ENCODE measurements at regions not wholly inside any gene's neighbourhood (a gene's known extent, or its start where the extent isn't known, plus 50 kb on each side); places are given as distances from the start of the nearest gene placed in this dataset.

- DNase-seq (ENCODE audit: low spot score) = no peak
- Histone ChIP-seq H3K9me3 (ENCODE audit: control insufficient read depth in 4 of 4, low read length in 3 of 4) (no peaks in the 10 kb centered on the region), H3K36me3 (ENCODE audit: control insufficient read depth in 4 of 4, insufficient read depth in 3 of 4, low read depth in 1 of 4, low read length in 3 of 4) (no peaks in the 10 kb centered on the region), H3K27ac (ENCODE audit: low read depth in 1 of 2, low read length in 2 of 2) (no peak overlapping the region), H3K9ac (ENCODE audit: low read depth in 1 of 2, low read length in 2 of 2) (no peak overlapping the region), H3K4me1 (ENCODE audit: control insufficient read depth in 4 of 4, insufficient read depth in 4 of 4, low read length in 3 of 4) (no peaks in the 10 kb centered on the region), H3K4me3 (ENCODE audit: low read depth in 1 of 3, low read length in 3 of 3) (no peak overlapping the region), H3K27me3 (ENCODE audit: control insufficient read depth in 4 of 4, insufficient read depth in 4 of 4, low read length in 3 of 4) (no peaks in the 10 kb centered on the region)
- WGBS = 78% methylated on average over 4 of the region's 4 CpGs
- TF ChIP-seq YY1 (IDR thresholded peaks at IDR 0.05) (no peak), HNF4G (IDR thresholded peaks at IDR 0.05) (no peak), REST (IDR thresholded peaks at IDR 0.05) (no peak), EGR1 (IDR thresholded peaks at IDR 0.05; ENCODE audit: low read depth in 2 of 2) (no peak), ZBTB33 (IDR thresholded peaks at IDR 0.05) (no peak), TAF1 (conservative IDR thresholded peaks at IDR 0.05) (no peak), HNF4A (conservative IDR thresholded peaks at IDR 0.05) (no peak), NR2F2 (IDR thresholded peaks at IDR 0.05) (no peak), FOXA1 (IDR thresholded peaks at IDR 0.05) (no peak), FOXA2 (IDR thresholded peaks at IDR 0.05) (no peak), GABPA (IDR thresholded peaks at IDR 0.05 in 1 of 2, conservative IDR thresholded peaks at IDR 0.05 in 1 of 2) (no peak), RXRA (IDR thresholded peaks at IDR 0.05) (no peak), SP1 (IDR thresholded peaks at IDR 0.05) (no peak)
- TF ChIP-seq, protein P1, sequence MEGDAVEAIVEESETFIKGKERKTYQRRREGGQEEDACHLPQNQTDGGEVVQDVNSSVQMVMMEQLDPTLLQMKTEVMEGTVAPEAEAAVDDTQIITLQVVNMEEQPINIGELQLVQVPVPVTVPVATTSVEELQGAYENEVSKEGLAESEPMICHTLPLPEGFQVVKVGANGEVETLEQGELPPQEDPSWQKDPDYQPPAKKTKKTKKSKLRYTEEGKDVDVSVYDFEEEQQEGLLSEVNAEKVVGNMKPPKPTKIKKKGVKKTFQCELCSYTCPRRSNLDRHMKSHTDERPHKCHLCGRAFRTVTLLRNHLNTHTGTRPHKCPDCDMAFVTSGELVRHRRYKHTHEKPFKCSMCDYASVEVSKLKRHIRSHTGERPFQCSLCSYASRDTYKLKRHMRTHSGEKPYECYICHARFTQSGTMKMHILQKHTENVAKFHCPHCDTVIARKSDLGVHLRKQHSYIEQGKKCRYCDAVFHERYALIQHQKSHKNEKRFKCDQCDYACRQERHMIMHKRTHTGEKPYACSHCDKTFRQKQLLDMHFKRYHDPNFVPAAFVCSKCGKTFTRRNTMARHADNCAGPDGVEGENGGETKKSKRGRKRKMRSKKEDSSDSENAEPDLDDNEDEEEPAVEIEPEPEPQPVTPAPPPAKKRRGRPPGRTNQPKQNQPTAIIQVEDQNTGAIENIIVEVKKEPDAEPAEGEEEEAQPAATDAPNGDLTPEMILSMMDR (IDR thresholded peaks at IDR 0.05; ENCODE audit: low read depth, low read length, missing input control) = no peak
- TF ChIP-seq, protein P2, sequence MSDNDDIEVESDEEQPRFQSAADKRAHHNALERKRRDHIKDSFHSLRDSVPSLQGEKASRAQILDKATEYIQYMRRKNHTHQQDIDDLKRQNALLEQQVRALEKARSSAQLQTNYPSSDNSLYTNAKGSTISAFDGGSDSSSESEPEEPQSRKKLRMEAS (IDR thresholded peaks at IDR 0.05) = no peak
These were observed 72.5 kb upstream of the MAP1B start for GRCh38 chr5:72034770-72035169.

DNA sequence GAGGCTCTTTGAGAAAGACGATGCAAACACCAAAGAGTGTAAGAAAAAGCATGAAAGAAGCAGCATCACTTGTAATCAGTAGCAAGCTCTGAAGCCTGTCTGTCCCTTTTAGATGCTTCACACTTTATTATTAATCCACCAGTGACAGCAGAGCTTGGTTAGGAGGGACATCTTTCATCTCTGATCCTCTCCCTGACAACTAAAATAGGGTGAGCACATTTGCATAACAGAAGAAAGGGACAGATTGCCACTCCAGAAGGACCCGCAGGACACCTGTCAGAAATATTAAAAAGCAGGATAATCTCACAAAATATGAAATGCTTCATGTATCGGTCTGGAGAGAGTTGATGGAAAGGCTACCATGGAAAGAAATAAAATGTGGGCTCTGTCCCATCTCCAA lies 71.4 kb upstream of the MAP1B start:
- H3K27me3 ChIP-seq (ENCODE audit: control insufficient read depth in 4 of 4, insufficient read depth in 4 of 4, low read length in 3 of 4) = no peaks in the 10 kb centered on the region
- no peak overlapping the region for H3K4me3 ChIP-seq (ENCODE audit: low read depth in 1 of 3, low read length in 3 of 3)
- no peak overlapping the region for H3K9ac ChIP-seq (ENCODE audit: low read depth in 1 of 2, low read length in 2 of 2)
- no peak for DNase-seq (ENCODE audit: low spot score)
- no peaks in the 10 kb centered on the region for H3K4me1 ChIP-seq (ENCODE audit: control insufficient read depth in 4 of 4, insufficient read depth in 4 of 4, low read length in 3 of 4)
- H3K36me3 ChIP-seq (ENCODE audit: control insufficient read depth in 4 of 4, insufficient read depth in 3 of 4, low read depth in 1 of 4, low read length in 3 of 4) = no peaks in the 10 kb centered on the region
- no peaks in the 10 kb centered on the region for H3K9me3 ChIP-seq (ENCODE audit: control insufficient read depth in 4 of 4, low read length in 3 of 4)
- no peak overlapping the region for H3K27ac ChIP-seq (ENCODE audit: low read depth in 1 of 2, low read length in 2 of 2)
- 77% methylated on average over 3 of the region's 3 CpGs for WGBS
- TF ChIP-seq FOXA1 (IDR thresholded peaks at IDR 0.05) (no peak), REST (IDR thresholded peaks at IDR 0.05) (no peak), TAF1 (conservative IDR thresholded peaks at IDR 0.05) (no peak), HNF4A (conservative IDR thresholded peaks at IDR 0.05) (no peak), YY1 (IDR thresholded peaks at IDR 0.05) (no peak), HNF4G (IDR thresholded peaks at IDR 0.05) (no peak), EGR1 (IDR thresholded peaks at IDR 0.05; ENCODE audit: low read depth in 2 of 2) (no peak), FOXA2 (IDR thresholded peaks at IDR 0.05) (no peak), JUND (IDR thresholded peaks at IDR 0.05) (no peak), SP1 (IDR thresholded peaks at IDR 0.05) (no peak), ATF3 (IDR thresholded peaks at IDR 0.05) (no peak), GABPA (IDR thresholded peaks at IDR 0.05 in 1 of 2, conservative IDR thresholded peaks at IDR 0.05 in 1 of 2) (no peak), RXRA (IDR thresholded peaks at IDR 0.05) (no peak)
- TF ChIP-seq, protein P1 (IDR thresholded peaks at IDR 0.05; ENCODE audit: low read depth, low read length, missing input control) = no peak
